Adrenal gland (tissue), 5 donors: ENCODE measurements at regions not wholly inside any gene's neighbourhood (a gene's known extent, or its start where the extent isn't known, plus 50 kb on each side); places are given as distances from the start of the nearest gene placed in this dataset.

Source experiments
- CTCF ChIP-seq, 6 experiments: fragments of 450-650 bp in 4 of 6; fragments of 200-600 bp in 2 of 6; sonication (generic) in 1 of 6; IDR thresholded peaks; 1 replicate in 5 of 6; 2 replicates in 1 of 6; pipeline versions ENCODE4 v1.5.1 to v1.8.0; 2016 to 2021; ENCODE audit warnings: antibody characterized with exemption in 6 of 6, mild to moderate bottlenecking in 2 of 6, moderate library complexity in 1 of 6
- POLR2A ChIP-seq, 2 donors: fragments of 450-650 bp; IDR thresholded peaks; one replicate each; pipeline ENCODE4 v1.6.1; 2017; ENCODE audit warnings: antibody characterized with exemption in 2 of 2, mild to moderate bottlenecking in 2 of 2, moderate library complexity in 1 of 2
- donor health status: DM: no; HTN: no; CAD: no.

- no peak for TF ChIP-seq CTCF (IDR thresholded peaks at IDR 0.05)
- no peak for TF ChIP-seq POLR2A (IDR thresholded peaks at IDR 0.05)
These were observed 206.2 kb upstream of the ADRA1D start for GRCh38 chr20:4455301-4455701.
